ENCODE measurements at regions not wholly inside any gene's neighbourhood (a gene's known extent, or its start where the extent isn't known, plus 50 kb on each side); places are given as distances from the start of the nearest gene placed in this dataset.

DNA sequence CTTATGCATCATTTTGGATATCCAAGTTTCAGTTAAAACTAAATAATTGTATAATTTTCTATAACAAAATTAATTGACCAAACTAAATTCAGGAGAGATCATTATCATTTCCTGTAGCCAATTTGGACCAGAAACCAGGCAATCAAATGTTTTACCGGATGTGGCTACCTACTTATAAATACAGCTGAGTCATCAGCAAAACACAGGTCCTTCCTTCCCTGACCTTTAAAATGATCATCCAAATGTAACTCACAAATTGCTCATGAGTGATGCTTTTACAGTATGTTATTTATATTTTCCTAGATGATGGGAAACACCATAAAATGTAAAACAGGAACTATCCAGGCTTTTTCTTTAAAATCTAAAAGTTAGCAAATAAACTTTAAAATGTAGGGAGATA lies 133.7 kb downstream of the CBLN2 start:
- no peaks in the 10 kb centered on the region for H3K9me2 ChIP-seq (replicated peaks; ENCODE audit: insufficient read depth)
- WGBS (ENCODE audit: low lambda C conversion rate, missing lambda C conversion rate) = 83% methylated on average over 1 of the region's 1 CpG
- H2AFZ ChIP-seq = no peak overlapping the region
- TF ChIP-seq, protein P1, sequence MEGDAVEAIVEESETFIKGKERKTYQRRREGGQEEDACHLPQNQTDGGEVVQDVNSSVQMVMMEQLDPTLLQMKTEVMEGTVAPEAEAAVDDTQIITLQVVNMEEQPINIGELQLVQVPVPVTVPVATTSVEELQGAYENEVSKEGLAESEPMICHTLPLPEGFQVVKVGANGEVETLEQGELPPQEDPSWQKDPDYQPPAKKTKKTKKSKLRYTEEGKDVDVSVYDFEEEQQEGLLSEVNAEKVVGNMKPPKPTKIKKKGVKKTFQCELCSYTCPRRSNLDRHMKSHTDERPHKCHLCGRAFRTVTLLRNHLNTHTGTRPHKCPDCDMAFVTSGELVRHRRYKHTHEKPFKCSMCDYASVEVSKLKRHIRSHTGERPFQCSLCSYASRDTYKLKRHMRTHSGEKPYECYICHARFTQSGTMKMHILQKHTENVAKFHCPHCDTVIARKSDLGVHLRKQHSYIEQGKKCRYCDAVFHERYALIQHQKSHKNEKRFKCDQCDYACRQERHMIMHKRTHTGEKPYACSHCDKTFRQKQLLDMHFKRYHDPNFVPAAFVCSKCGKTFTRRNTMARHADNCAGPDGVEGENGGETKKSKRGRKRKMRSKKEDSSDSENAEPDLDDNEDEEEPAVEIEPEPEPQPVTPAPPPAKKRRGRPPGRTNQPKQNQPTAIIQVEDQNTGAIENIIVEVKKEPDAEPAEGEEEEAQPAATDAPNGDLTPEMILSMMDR (IDR thresholded peaks at IDR 0.05; ENCODE audit: poor library complexity) = no peak
- TF ChIP-seq EZH2phosphoT487 (IDR thresholded peaks at IDR 0.05; ENCODE audit: low read depth, severe bottlenecking, unreplicated experiment) = no peak
- no peak for TF ChIP-seq EZH2 (IDR thresholded peaks at IDR 0.05; ENCODE audit: borderline replicate concordance)
- H3K4me3 ChIP-seq = no peak overlapping the region
- no peaks in the 10 kb centered on the region for H3K36me3 ChIP-seq (replicated peaks; ENCODE audit: insufficient read depth, low read depth)
- H3K79me2 ChIP-seq = no peaks in the 10 kb centered on the region
- H3K9me3 ChIP-seq (ENCODE audit: low read depth) = no peaks in the 10 kb centered on the region
- no peaks in the 10 kb centered on the region for H3K4me1 ChIP-seq (ENCODE audit: insufficient read depth)
- no peaks in the 10 kb centered on the region for H3K27me3 ChIP-seq
- H3K27ac ChIP-seq = no peak overlapping the region
- no peaks in the 10 kb centered on the region for H4K20me1 ChIP-seq (ENCODE audit: insufficient read depth, poor library complexity, severe bottlenecking)
- H3K4me2 ChIP-seq = no peak overlapping the region
- DNase-seq (ENCODE audit: low spot score) = no peak

DNA sequence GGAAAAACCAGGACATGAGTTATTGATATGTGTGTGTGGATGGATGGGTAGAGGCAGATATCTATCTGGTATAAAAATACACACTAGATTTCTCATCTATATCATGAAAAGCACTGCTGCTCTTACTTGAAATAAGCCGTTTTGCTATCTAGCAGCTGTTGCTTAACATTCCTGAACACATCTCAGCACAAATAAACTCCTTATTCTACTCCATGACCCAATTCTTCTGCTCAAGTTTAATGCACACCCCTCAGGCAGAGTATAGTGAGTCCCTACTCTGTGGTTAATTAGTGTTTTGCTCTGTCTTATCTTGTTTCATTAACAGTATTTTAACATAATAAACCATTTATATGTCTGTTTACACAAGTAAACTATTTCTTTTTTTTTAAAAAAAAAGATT lies 134.2 kb downstream of the CBLN2 start:
- no peaks in the 10 kb centered on the region for H3K9me3 ChIP-seq (ENCODE audit: low read depth)
- WGBS (ENCODE audit: low lambda C conversion rate, missing lambda C conversion rate) = 38% methylated on average over 1 of the region's 1 CpG

DNA sequence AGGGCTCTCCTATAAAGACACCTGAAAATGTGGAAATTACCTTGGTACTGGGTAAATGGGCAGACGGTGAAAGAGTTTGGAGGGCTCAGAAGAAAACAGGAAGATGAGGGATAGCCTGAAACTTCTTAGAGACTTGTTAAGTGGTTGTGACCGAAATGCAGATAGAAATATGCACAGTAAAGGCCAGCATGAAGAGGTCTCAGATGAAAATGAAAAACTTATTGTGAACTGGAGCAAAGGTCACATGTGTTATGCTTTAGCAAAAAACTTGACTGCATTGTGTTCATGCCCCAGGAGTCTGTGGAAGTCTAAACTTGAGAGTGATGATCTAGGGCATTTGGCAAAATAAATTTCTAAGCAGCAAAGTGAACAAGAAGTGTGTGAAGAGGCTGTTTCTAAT lies 137.1 kb downstream of the CBLN2 start:
- Histone ChIP-seq H3K4me1 (ENCODE audit: insufficient read depth) (no peaks in the 10 kb centered on the region), H3K4me3 (no peak overlapping the region), H3K4me2 (no peak overlapping the region), H4K20me1 (ENCODE audit: insufficient read depth, poor library complexity, severe bottlenecking) (no peaks in the 10 kb centered on the region), H3K79me2 (no peaks in the 10 kb centered on the region), H2AFZ (no peak overlapping the region), H3K9me3 (ENCODE audit: low read depth) (no peaks in the 10 kb centered on the region), H3K27ac (no peak overlapping the region), H3K27me3 (no peaks in the 10 kb centered on the region), H3K9me2 (replicated peaks; ENCODE audit: insufficient read depth) (no peaks in the 10 kb centered on the region), H3K36me3 (replicated peaks; ENCODE audit: insufficient read depth, low read depth) (no peaks in the 10 kb centered on the region)
- TF ChIP-seq, protein P1 (IDR thresholded peaks at IDR 0.05; ENCODE audit: poor library complexity) = no peak
- TF ChIP-seq EZH2phosphoT487 (IDR thresholded peaks at IDR 0.05; ENCODE audit: low read depth, severe bottlenecking, unreplicated experiment) (no peak), EZH2 (IDR thresholded peaks at IDR 0.05; ENCODE audit: borderline replicate concordance) (no peak)
- DNase-seq (ENCODE audit: low spot score) = no peak
- 79% methylated on average over 2 of the region's 2 CpGs for WGBS (ENCODE audit: low lambda C conversion rate, missing lambda C conversion rate)

More for the DNA sequence above, 134.2 kb downstream of the CBLN2 start:
- Histone ChIP-seq H3K79me2 (no peaks in the 10 kb centered on the region), H4K20me1 (ENCODE audit: insufficient read depth, poor library complexity, severe bottlenecking) (no peaks in the 10 kb centered on the region), H2AFZ (no peak overlapping the region), H3K9me2 (replicated peaks; ENCODE audit: insufficient read depth) (no peaks in the 10 kb centered on the region), H3K27ac (no peak overlapping the region), H3K36me3 (replicated peaks; ENCODE audit: insufficient read depth, low read depth) (no peaks in the 10 kb centered on the region), H3K27me3 (no peaks in the 10 kb centered on the region), H3K4me3 (no peak overlapping the region), H3K4me2 (no peak overlapping the region), H3K4me1 (ENCODE audit: insufficient read depth) (no peaks in the 10 kb centered on the region)
- no peak for DNase-seq (ENCODE audit: low spot score)
- no peak for TF ChIP-seq EZH2 (IDR thresholded peaks at IDR 0.05; ENCODE audit: borderline replicate concordance)
- TF ChIP-seq, protein P1 (IDR thresholded peaks at IDR 0.05; ENCODE audit: poor library complexity) = no peak
- TF ChIP-seq EZH2phosphoT487 (IDR thresholded peaks at IDR 0.05; ENCODE audit: low read depth, severe bottlenecking, unreplicated experiment) = no peak

DNA sequence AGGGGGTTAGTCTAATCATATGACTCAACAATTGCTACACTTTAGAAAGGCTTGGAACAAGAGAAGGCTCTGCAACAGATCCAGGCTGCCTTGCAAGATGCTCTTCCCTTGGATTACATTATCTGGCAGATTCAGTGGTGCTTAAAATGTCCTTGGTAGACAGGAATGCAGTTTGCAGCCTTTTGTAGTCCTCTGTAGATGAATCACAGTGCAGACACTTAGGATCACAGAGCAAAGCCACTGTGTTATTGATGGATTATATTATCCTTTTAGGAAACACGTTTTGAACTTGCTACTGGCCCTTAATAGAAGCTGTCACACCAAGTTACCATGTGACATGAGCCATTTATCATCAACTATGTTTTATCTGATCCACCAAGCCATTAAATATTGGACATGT lies 152.2 kb downstream of the CBLN2 start:
- TF ChIP-seq, protein P1 (IDR thresholded peaks at IDR 0.05; ENCODE audit: poor library complexity) = no peak
- TF ChIP-seq EZH2phosphoT487 (IDR thresholded peaks at IDR 0.05; ENCODE audit: low read depth, severe bottlenecking, unreplicated experiment) = no peak
- TF ChIP-seq EZH2 (IDR thresholded peaks at IDR 0.05; ENCODE audit: borderline replicate concordance) = no peak
- Histone ChIP-seq H3K9me3 (ENCODE audit: low read depth) (no peaks in the 10 kb centered on the region), H3K4me3 (no peak overlapping the region), H3K9me2 (replicated peaks; ENCODE audit: insufficient read depth) (no peaks in the 10 kb centered on the region), H3K4me2 (no peak overlapping the region), H4K20me1 (ENCODE audit: insufficient read depth, poor library complexity, severe bottlenecking) (no peaks in the 10 kb centered on the region), H3K27me3 (no peaks in the 10 kb centered on the region), H3K79me2 (no peaks in the 10 kb centered on the region), H3K4me1 (ENCODE audit: insufficient read depth) (no peaks in the 10 kb centered on the region), H3K36me3 (replicated peaks; ENCODE audit: insufficient read depth, low read depth) (no peaks in the 10 kb centered on the region), H3K27ac (no peak overlapping the region), H2AFZ (no peak overlapping the region)
- 21% methylated on average over 1 of the region's 1 CpG for WGBS (ENCODE audit: low lambda C conversion rate, missing lambda C conversion rate)
- no peak for DNase-seq (ENCODE audit: low spot score)
